HUES64 (cell line): ENCODE measurements at regions not wholly inside any gene's neighbourhood (a gene's known extent, or its start where the extent isn't known, plus 50 kb on each side); places are given as distances from the start of the nearest gene placed in this dataset.

ENCODE experiments used
- H3K27ac ChIP-seq: 2 replicates; pipeline ENCODE4 v1.7.0; 2013; ENCODE audit warnings: low read depth, low read length, inconsistent platforms
- H3K27me3 ChIP-seq: 2 replicates; pipeline ENCODE4 v1.6.1; 2013; ENCODE audit warnings: mild to moderate bottlenecking, low read length; ENCODE audit not compliant: insufficient read depth
- H3K36me3 ChIP-seq: 2 replicates; pipeline ENCODE4 v1.6.1; 2013; ENCODE audit warnings: mild to moderate bottlenecking, low read length; ENCODE audit not compliant: insufficient read depth
- H3K4me1 ChIP-seq: 2 replicates; pipeline ENCODE4 v1.6.1; 2013; ENCODE audit warnings: mild to moderate bottlenecking, low read length, moderate library complexity; ENCODE audit not compliant: insufficient read depth
- H3K4me3 ChIP-seq: 2 replicates; pipeline ENCODE4 v1.5.1; 2013; ENCODE audit warnings: mild to moderate bottlenecking, low read length, moderate library complexity
- H3K9ac ChIP-seq: 2 replicates; pipeline ENCODE4 v1.6.1; 2013; ENCODE audit warnings: mild to moderate bottlenecking, low read depth, low read length
- H3K9me3 ChIP-seq: 2 replicates; pipeline ENCODE4 v1.6.1; 2013; ENCODE audit warnings: low read depth, low read length; ENCODE audit not compliant: insufficient read depth
- WGBS: fragments of 150-250, 120-280 bp; methylation state at CpG from one replicate; pipeline ENCODE4 v1.1.7; 2013; ENCODE audit warnings: missing lambda C conversion rate; 5-methylcytosine and 5-hydroxymethylcytosine counted together

- no peaks in the 10 kb centered on the region for H3K36me3 ChIP-seq
- WGBS, result 93% methylated on average over 8 of the region's 8 CpGs
- H3K4me1 ChIP-seq, result peaks cover 22% of the 10 kb centered on the region
- no peaks in the 10 kb centered on the region; the same call in 1 of the 2 replicates for H3K9me3 ChIP-seq
- H3K4me3 ChIP-seq, result no peak overlapping the region
- H3K27ac ChIP-seq, result no peak overlapping the region
- no peak overlapping the region for H3K9ac ChIP-seq
- H3K27me3 ChIP-seq, result no peaks in the 10 kb centered on the region
Observed at GRCh38 chr6:12422848-12423247, 132.7 kb downstream of the EDN1 start.

- H3K36me3 ChIP-seq, result no peaks in the 10 kb centered on the region
- no peak overlapping the region for H3K27ac ChIP-seq
- no peak overlapping the region for H3K4me3 ChIP-seq
- H3K27me3 ChIP-seq, result no peaks in the 10 kb centered on the region
- WGBS, result 93% methylated on average over 1 of the region's 1 CpG
- H3K4me1 ChIP-seq, result peaks cover 22% of the 10 kb centered on the region
- no peaks in the 10 kb centered on the region for H3K9me3 ChIP-seq
- H3K9ac ChIP-seq, result no peak overlapping the region
Observed at GRCh38 chr6:12423832-12424231, 133.7 kb downstream of the EDN1 start.

GRCh38 chr6:12426121-12426520, 136.0 kb downstream of the EDN1 start:
- Histone ChIP-seq H3K27me3 (no peaks in the 10 kb centered on the region), H3K27ac (no peak overlapping the region), H3K9me3 (no peaks in the 10 kb centered on the region), H3K9ac (no peak overlapping the region), H3K36me3 (no peaks in the 10 kb centered on the region), H3K4me1 (peaks cover 37% of the 10 kb centered on the region), H3K4me3 (no peak overlapping the region)
- WGBS, result 63% methylated on average over 4 of the region's 4 CpGs

- H3K27ac ChIP-seq, result peak overlapping the region; percentile 59; the same call in 1 of the 2 replicates
- no peak overlapping the region for H3K9ac ChIP-seq
- H3K27me3 ChIP-seq, result no peaks in the 10 kb centered on the region
- H3K9me3 ChIP-seq, result peaks cover 13% of the 10 kb centered on the region; the same call in 1 of the 2 replicates
- no peaks in the 10 kb centered on the region for H3K36me3 ChIP-seq
- 9% methylated on average over 1 of the region's 3 CpGs for WGBS
- peaks cover 41% of the 10 kb centered on the region for H3K4me1 ChIP-seq
- H3K4me3 ChIP-seq, result no peak overlapping the region
Observed at GRCh38 chr6:12431023-12431422, 140.9 kb downstream of the EDN1 start.

- Histone ChIP-seq H3K9ac (no peak overlapping the region), H3K27me3 (no peaks in the 10 kb centered on the region), H3K4me3 (no peak overlapping the region), H3K4me1 (peaks cover 7% of the 10 kb centered on the region), H3K9me3 (peaks cover 13% of the 10 kb centered on the region; the same call in 1 of the 2 replicates), H3K36me3 (no peaks in the 10 kb centered on the region), H3K27ac (no peak overlapping the region)
- WGBS, result 73% methylated on average over 2 of the region's 3 CpGs
Observed at GRCh38 chr6:12436224-12436623, 146.1 kb downstream of the EDN1 start.

GRCh38 chr6:12436683-12437082, 146.5 kb downstream of the EDN1 start:
- Histone ChIP-seq H3K27me3 (no peaks in the 10 kb centered on the region), H3K4me3 (no peak overlapping the region), H3K9ac (no peak overlapping the region), H3K4me1 (peaks cover 3% of the 10 kb centered on the region; the same call in 1 of the 2 replicates), H3K9me3 (peaks cover 13% of the 10 kb centered on the region; the same call in 1 of the 2 replicates), H3K27ac (no peak overlapping the region), H3K36me3 (no peaks in the 10 kb centered on the region)
- WGBS, result 49% methylated on average over 1 of the region's 1 CpG

GRCh38 chr6:12439296-12439695, 149.1 kb downstream of the EDN1 start:
- Histone ChIP-seq H3K9me3 (peaks cover 3% of the 10 kb centered on the region; the same call in 1 of the 2 replicates), H3K36me3 (no peaks in the 10 kb centered on the region), H3K4me3 (no peak overlapping the region), H3K9ac (no peak overlapping the region), H3K27me3 (no peaks in the 10 kb centered on the region), H3K4me1 (no peaks in the 10 kb centered on the region), H3K27ac (no peak overlapping the region)

- no peaks in the 10 kb centered on the region for H3K4me1 ChIP-seq
- H3K4me3 ChIP-seq, result no peak overlapping the region
- 87% methylated on average over 2 of the region's 3 CpGs for WGBS
- H3K27ac ChIP-seq, result no peak overlapping the region
- H3K9ac ChIP-seq, result no peak overlapping the region
- H3K36me3 ChIP-seq, result no peaks in the 10 kb centered on the region
- no peaks in the 10 kb centered on the region for H3K27me3 ChIP-seq
- no peaks in the 10 kb centered on the region for H3K9me3 ChIP-seq
Observed at GRCh38 chr6:12440981-12441380, 150.8 kb downstream of the EDN1 start.

- H3K9me3 ChIP-seq, result no peaks in the 10 kb centered on the region
- H3K4me1 ChIP-seq, result no peaks in the 10 kb centered on the region
- no peak overlapping the region for H3K27ac ChIP-seq
- no peak overlapping the region for H3K4me3 ChIP-seq
- no peak overlapping the region for H3K9ac ChIP-seq
- 91% methylated on average over 4 of the region's 4 CpGs for whole genome bisulfite sequencing
- no peaks in the 10 kb centered on the region for H3K27me3 ChIP-seq
- H3K36me3 ChIP-seq, result no peaks in the 10 kb centered on the region
Observed at GRCh38 chr6:12442455-12442854, 152.3 kb downstream of the EDN1 start.

- Histone ChIP-seq H3K27ac (no peak overlapping the region), H3K4me3 (no peak overlapping the region), H3K9me3 (no peaks in the 10 kb centered on the region), H3K27me3 (no peaks in the 10 kb centered on the region), H3K4me1 (no peaks in the 10 kb centered on the region), H3K36me3 (no peaks in the 10 kb centered on the region), H3K9ac (no peak overlapping the region)
- 94% methylated on average over 1 of the region's 1 CpG for WGBS
Observed at GRCh38 chr6:12446394-12446793, 156.2 kb downstream of the EDN1 start.

GRCh38 chr6:12449447-12449846, 159.3 kb downstream of the EDN1 start:
- Histone ChIP-seq H3K27me3 (no peaks in the 10 kb centered on the region), H3K9ac (no peak overlapping the region), H3K27ac (no peak overlapping the region), H3K4me3 (no peak overlapping the region), H3K9me3 (peaks cover 10% of the 10 kb centered on the region), H3K36me3 (no peaks in the 10 kb centered on the region), H3K4me1 (no peaks in the 10 kb centered on the region)
- WGBS, result 94% methylated on average over 4 of the region's 4 CpGs

GRCh38 chr6:12450467-12450866, 160.3 kb downstream of the EDN1 start:
- Histone ChIP-seq H3K9ac (no peak overlapping the region), H3K4me1 (no peaks in the 10 kb centered on the region), H3K4me3 (no peak overlapping the region), H3K9me3 (peaks cover 10% of the 10 kb centered on the region), H3K27ac (no peak overlapping the region), H3K36me3 (no peaks in the 10 kb centered on the region), H3K27me3 (no peaks in the 10 kb centered on the region)
- no CpG with 5 or more reads among the region's 1 CpG for WGBS
